Spleen (tissue), 7 donors: ENCODE measurements at regions not wholly inside any gene's neighbourhood (a gene's known extent, or its start where the extent isn't known, plus 50 kb on each side); places are given as distances from the start of the nearest gene placed in this dataset.

Experiments used
- POLR2A ChIP-seq, 3 donors: fragments of 450-650 bp; IDR thresholded peaks; one replicate each; pipeline ENCODE4 v1.5.1; 2017; ENCODE audit warnings: antibody characterized with exemption in 3 of 3, mild to moderate bottlenecking in 1 of 3
- POLR2AphosphoS5 ChIP-seq, 3 donors: sonication (generic); formaldehyde crosslinking; IDR thresholded peaks; one replicate each; pipeline ENCODE4 v1.5.1; 2017; ENCODE audit warnings: antibody characterized with exemption in 3 of 3
- TF ChIP-seq, protein P1 (sequence below), 11 experiments: fragments of 200-600 bp in 7 of 11; fragments of 450-650 bp in 4 of 11; sonication (generic) in 4 of 11; IDR thresholded peaks in 8 of 11; conservative IDR thresholded peaks in 3 of 11; 1 replicate in 7 of 11; 2 replicates in 4 of 11; pipeline versions ENCODE4 v1.4.0 to v1.8.0; 2016 to 2021; ENCODE audit warnings: antibody characterized with exemption in 11 of 11, inconsistent platforms in 4 of 11, mild to moderate bottlenecking in 1 of 11
- donor health status: DM: no; HTN: no; CAD: no; lungs with moderate emphysema.
- donor health status: DM: no; HTN: no; CAD: no.
- donor health status: DM: no; HTN: no; CAD: no.

- no peak for TF ChIP-seq POLR2A (IDR thresholded peaks at IDR 0.05)
- TF ChIP-seq, protein P1, sequence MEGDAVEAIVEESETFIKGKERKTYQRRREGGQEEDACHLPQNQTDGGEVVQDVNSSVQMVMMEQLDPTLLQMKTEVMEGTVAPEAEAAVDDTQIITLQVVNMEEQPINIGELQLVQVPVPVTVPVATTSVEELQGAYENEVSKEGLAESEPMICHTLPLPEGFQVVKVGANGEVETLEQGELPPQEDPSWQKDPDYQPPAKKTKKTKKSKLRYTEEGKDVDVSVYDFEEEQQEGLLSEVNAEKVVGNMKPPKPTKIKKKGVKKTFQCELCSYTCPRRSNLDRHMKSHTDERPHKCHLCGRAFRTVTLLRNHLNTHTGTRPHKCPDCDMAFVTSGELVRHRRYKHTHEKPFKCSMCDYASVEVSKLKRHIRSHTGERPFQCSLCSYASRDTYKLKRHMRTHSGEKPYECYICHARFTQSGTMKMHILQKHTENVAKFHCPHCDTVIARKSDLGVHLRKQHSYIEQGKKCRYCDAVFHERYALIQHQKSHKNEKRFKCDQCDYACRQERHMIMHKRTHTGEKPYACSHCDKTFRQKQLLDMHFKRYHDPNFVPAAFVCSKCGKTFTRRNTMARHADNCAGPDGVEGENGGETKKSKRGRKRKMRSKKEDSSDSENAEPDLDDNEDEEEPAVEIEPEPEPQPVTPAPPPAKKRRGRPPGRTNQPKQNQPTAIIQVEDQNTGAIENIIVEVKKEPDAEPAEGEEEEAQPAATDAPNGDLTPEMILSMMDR (IDR thresholded peaks at IDR 0.05 in 8 of 11, conservative IDR thresholded peaks at IDR 0.05 in 3 of 11) = no peak
- TF ChIP-seq POLR2AphosphoS5 (IDR thresholded peaks at IDR 0.05) = no peak
Measured at GRCh38 chr14:75361041-75361440, 66.8 kb upstream of the JDP2 start.
